ENCODE measurements at regions not wholly inside any gene's neighbourhood (a gene's known extent, or its start where the extent isn't known, plus 50 kb on each side); places are given as distances from the start of the nearest gene placed in this dataset.

DNA sequence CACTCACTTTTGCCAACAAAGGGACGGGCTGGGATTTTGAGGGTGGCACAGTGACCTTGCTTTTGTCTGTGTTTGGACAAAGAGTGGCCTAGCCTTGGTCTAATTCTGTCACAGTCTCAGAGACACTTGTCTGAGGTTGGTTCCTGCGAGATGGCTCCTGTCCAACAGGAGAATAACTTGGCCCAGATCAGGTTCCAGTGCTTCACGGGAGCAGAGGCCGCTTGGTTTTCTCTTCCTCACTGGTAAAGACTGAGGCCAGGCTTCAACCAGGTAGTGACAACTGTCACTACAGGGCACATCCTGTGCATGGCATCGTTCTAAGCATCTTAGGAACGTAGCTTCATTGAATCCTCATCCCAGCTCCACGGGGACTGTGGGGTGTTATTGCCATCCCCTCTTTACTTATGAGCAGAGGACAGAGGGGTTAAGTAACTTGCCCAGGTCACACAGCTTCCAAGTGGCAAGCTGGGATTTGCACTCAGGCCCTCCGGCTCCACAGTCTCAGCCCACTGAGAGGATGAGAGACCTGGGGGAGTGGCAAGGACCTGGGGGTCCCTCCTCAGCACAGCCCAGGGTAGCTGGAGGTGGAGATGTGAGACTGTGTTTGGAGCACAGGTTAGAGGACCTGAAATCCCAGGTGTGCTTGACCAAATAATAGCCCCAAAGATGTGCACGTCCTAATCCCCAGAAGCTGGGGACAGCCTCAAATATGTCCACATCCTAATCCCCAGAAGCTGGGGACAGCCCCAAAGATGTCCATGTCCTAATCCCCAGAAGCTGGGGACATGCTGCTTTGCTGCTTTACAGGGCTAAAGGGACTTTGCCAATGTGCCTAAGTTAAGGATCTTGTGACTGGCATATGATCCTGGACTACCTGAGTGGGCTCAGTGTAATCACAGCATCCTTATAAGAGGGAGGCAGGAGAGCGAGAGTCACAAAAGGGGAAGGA is 179.2 kb upstream of the RTL1 start:
- Histone ChIP-seq H3K4me1 (ENCODE audit: low read depth, poor library complexity, severe bottlenecking) (no peaks in the 10 kb centered on the region), H3K36me3 (ENCODE audit: insufficient read depth) (no peaks in the 10 kb centered on the region), H3K4me2 (no peak overlapping the region), H3K9ac (no peak overlapping the region), H2AFZ (ENCODE audit: low read depth) (no peak overlapping the region), H4K20me1 (ENCODE audit: insufficient read depth) (no peaks in the 10 kb centered on the region), H3K79me2 (ENCODE audit: insufficient read depth, low read depth) (no peaks in the 10 kb centered on the region), H3K4me3 (IDR thresholded peaks at IDR 0.05; ENCODE audit: insufficient read depth, low read depth, low read length) (no peak overlapping the region), H3K27me3 (ENCODE audit: insufficient read depth, low read depth) (no peaks in the 10 kb centered on the region), H3K27ac (no peak overlapping the region)
- TF ChIP-seq, protein P1, sequence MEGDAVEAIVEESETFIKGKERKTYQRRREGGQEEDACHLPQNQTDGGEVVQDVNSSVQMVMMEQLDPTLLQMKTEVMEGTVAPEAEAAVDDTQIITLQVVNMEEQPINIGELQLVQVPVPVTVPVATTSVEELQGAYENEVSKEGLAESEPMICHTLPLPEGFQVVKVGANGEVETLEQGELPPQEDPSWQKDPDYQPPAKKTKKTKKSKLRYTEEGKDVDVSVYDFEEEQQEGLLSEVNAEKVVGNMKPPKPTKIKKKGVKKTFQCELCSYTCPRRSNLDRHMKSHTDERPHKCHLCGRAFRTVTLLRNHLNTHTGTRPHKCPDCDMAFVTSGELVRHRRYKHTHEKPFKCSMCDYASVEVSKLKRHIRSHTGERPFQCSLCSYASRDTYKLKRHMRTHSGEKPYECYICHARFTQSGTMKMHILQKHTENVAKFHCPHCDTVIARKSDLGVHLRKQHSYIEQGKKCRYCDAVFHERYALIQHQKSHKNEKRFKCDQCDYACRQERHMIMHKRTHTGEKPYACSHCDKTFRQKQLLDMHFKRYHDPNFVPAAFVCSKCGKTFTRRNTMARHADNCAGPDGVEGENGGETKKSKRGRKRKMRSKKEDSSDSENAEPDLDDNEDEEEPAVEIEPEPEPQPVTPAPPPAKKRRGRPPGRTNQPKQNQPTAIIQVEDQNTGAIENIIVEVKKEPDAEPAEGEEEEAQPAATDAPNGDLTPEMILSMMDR (conservative IDR thresholded peaks at IDR 0.05; ENCODE audit: low read depth, low read length): no peak

DNA sequence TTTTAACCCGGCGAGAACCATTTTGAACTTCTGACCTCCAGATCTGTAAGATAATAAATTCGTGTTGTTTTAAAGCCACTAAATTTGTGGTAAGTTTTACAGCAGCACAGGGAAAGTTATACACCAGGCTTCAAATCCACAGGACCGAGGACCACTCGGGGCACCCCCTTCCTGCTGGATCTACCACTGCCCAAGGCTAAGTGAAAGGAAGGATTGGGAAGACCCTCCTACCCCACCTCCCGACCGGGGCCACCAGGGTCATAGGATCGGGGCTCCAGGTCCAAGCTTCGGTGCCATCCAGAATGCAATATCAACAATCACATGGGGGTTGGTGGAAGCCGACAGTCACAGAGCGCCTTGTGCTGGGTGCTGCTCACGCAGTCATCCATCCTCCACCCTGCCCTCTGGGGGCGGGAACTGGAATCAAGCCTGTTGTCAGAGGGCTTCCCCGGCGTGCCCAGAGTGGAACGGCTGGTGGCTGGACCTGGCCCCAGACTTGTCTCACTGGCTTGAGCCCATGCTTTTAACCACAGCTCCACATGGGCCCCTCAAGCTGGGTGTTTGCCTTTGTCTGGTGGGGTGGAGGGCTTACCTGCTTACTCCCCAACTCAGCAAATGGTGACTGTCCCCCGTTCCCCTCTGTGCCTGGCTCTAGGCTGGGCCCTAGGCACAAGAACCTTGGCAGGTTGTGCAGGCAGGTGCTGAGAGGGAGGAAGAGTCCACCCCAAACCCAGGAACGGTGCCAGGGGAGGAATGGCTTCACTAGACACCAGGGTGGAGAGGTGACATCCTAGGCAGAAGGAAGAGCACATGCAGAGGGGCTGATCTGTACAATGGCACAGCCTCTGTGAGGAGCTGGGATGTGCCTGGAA is 180.3 kb upstream of the RTL1 start:
- TF ChIP-seq, protein P1 (conservative IDR thresholded peaks at IDR 0.05; ENCODE audit: low read depth, low read length): no peak
- Histone ChIP-seq H3K27me3 (ENCODE audit: insufficient read depth, low read depth) (no peaks in the 10 kb centered on the region), H3K36me3 (ENCODE audit: insufficient read depth) (no peaks in the 10 kb centered on the region), H3K4me3 (IDR thresholded peaks at IDR 0.05; ENCODE audit: insufficient read depth, low read depth, low read length) (no peak overlapping the region), H3K4me1 (ENCODE audit: low read depth, poor library complexity, severe bottlenecking) (no peaks in the 10 kb centered on the region), H4K20me1 (ENCODE audit: insufficient read depth) (no peaks in the 10 kb centered on the region), H3K4me2 (no peak overlapping the region), H3K27ac (no peak overlapping the region), H2AFZ (ENCODE audit: low read depth) (no peak overlapping the region), H3K79me2 (ENCODE audit: insufficient read depth, low read depth) (no peaks in the 10 kb centered on the region), H3K9ac (no peak overlapping the region)

DNA sequence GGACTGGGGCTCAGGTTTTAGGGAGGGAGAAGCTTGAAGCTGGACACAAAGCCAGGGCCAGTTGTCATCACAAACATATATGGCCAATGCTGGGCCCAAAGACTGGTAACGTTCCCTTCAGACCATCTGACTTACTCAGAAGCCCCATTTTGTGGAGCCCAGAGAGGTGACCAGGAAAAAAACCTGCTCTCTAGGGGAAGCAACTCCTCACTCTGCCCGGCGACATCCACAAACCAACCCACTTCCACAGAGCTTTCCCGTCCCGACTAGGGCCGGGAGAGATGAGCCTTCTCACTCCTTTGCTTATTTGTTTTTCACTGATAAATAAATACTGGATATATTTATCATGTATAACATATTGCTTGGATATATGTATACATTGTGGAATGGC is 180.9 kb upstream of the RTL1 start:
- no peak overlapping the region for H3K27ac ChIP-seq
- H3K36me3 ChIP-seq (ENCODE audit: insufficient read depth): no peaks in the 10 kb centered on the region
- H3K79me2 ChIP-seq (ENCODE audit: insufficient read depth, low read depth): no peaks in the 10 kb centered on the region
- H3K27me3 ChIP-seq (ENCODE audit: insufficient read depth, low read depth): no peaks in the 10 kb centered on the region
- no peak overlapping the region for H3K4me2 ChIP-seq
- no peak overlapping the region for H2AFZ ChIP-seq (ENCODE audit: low read depth)
- no peak overlapping the region for H3K9ac ChIP-seq
- TF ChIP-seq, protein P1 (conservative IDR thresholded peaks at IDR 0.05; ENCODE audit: low read depth, low read length): no peak
- H4K20me1 ChIP-seq (ENCODE audit: insufficient read depth): no peaks in the 10 kb centered on the region
- H3K4me1 ChIP-seq (ENCODE audit: low read depth, poor library complexity, severe bottlenecking): no peaks in the 10 kb centered on the region
- H3K4me3 ChIP-seq (IDR thresholded peaks at IDR 0.05; ENCODE audit: insufficient read depth, low read depth, low read length): no peak overlapping the region

DNA sequence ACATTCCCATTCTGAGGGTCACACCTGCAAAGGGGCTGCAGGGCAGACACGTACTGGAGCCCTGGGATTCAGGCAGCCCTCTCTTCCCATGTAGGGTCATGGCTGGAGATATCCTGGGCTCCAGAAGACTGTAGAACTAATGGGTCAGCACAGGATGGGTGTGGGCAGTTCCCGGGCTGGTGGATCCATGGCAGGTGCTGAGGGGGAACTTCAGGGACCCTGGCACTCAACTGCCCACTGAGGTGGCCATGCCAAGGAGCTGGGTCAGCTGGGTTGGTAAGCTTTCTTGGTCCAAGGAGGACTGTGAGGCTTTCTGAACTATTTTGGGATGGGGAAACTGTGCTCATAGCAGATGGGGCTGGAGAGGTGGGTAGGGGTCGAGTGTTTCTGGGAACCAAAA is 183.4 kb upstream of the RTL1 start:
- Histone ChIP-seq H3K4me3 (IDR thresholded peaks at IDR 0.05; ENCODE audit: insufficient read depth, low read depth, low read length) (no peak overlapping the region), H3K36me3 (ENCODE audit: insufficient read depth) (no peaks in the 10 kb centered on the region), H3K4me2 (no peak overlapping the region), H4K20me1 (ENCODE audit: insufficient read depth) (no peaks in the 10 kb centered on the region), H3K27ac (no peak overlapping the region), H3K9ac (no peak overlapping the region), H2AFZ (ENCODE audit: low read depth) (no peak overlapping the region), H3K27me3 (ENCODE audit: insufficient read depth, low read depth) (no peaks in the 10 kb centered on the region), H3K4me1 (ENCODE audit: low read depth, poor library complexity, severe bottlenecking) (no peaks in the 10 kb centered on the region), H3K79me2 (ENCODE audit: insufficient read depth, low read depth) (no peaks in the 10 kb centered on the region)
- TF ChIP-seq, protein P1 (conservative IDR thresholded peaks at IDR 0.05; ENCODE audit: low read depth, low read length): no peak
